PC-9 (cell line): ENCODE measurements at regions not wholly inside any gene's neighbourhood (a gene's known extent, or its start where the extent isn't known, plus 50 kb on each side); places are given as distances from the start of the nearest gene placed in this dataset.
"Not testable (repeated sequence)": the region's sequence is repeated elsewhere in the genome, so short reads cannot be mapped to it uniquely, and the experiment has no call there.

ENCODE experiments used
- BruUV-seq: library from RNA; stranded (reverse); fragments of 400-500 nt; replicated peaks from 2 replicates; lab custom pipeline; 2021; lab: Mats Ljungman, UMichigan
- CTCF ChIA-PET: fragments of 300-600 bp; sonication (Branson Sonifier 250); formaldehyde crosslinking; loops from one replicate; lab custom pipeline; 2022; ENCODE audit warnings: antibody characterized with exemption; lab: Charles Lee
- POLR2A ChIA-PET: fragments of 300-600 bp; sonication (Branson Sonifier 250); formaldehyde crosslinking; loops from one replicate; lab custom pipeline; 2022; ENCODE audit warnings: antibody characterized with exemption; ENCODE audit not compliant: unreplicated experiment; lab: Charles Lee
- DNase-seq, 2 experiments: peaks; one replicate each; pipeline versions ENCODE4 v3.0.0 to v3.0.0-alpha.2; 2015 to 2022; ENCODE audit warnings: mixed read lengths in 1 of 2
- H2AFZ ChIP-seq: fragments of 200-600 bp; sonication (generic); 2 replicates; pipeline ENCODE4 v1.8.1; 2017; ENCODE audit warnings: antibody characterized with exemption
- H3F3A ChIP-seq: fragments of 200-600 bp; sonication (generic); 2 replicates; pipeline ENCODE4 v1.8.1; 2017; ENCODE audit warnings: antibody characterized with exemption, mild to moderate bottlenecking, low read depth; ENCODE audit not compliant: insufficient read depth
- H3K27ac ChIP-seq: fragments of 200-600 bp; sonication (generic); 2 replicates; pipeline ENCODE4 v1.6.1; 2016; ENCODE audit warnings: mixed run types
- H3K27me3 ChIP-seq: fragments of 200-600 bp; sonication (generic); 2 replicates; pipeline ENCODE4 v1.6.1; 2016; ENCODE audit warnings: low read depth, mixed run types; ENCODE audit not compliant: insufficient read depth
- H3K36me3 ChIP-seq: fragments of 200-600 bp; sonication (generic); 2 replicates; pipeline ENCODE4 v1.6.1; 2016; ENCODE audit warnings: low read depth, mixed run types
- H3K4me1 ChIP-seq: fragments of 200-600 bp; sonication (generic); replicated peaks from 2 replicates; pipeline ENCODE4 v1.6.1; 2016; ENCODE audit warnings: mixed run types; ENCODE audit not compliant: insufficient read depth
- H3K4me2 ChIP-seq: fragments of 200-600 bp; sonication (generic); 2 replicates; pipeline ENCODE4 v1.6.1; 2017; ENCODE audit warnings: mixed run types
- H3K4me3 ChIP-seq: fragments of 200-600 bp; sonication (generic); 2 replicates; pipeline ENCODE4 v1.6.1; 2016; ENCODE audit warnings: mixed run types
- H3K79me2 ChIP-seq: fragments of 200-600 bp; sonication (generic); 2 replicates; pipeline ENCODE4 v1.6.1; 2017; ENCODE audit warnings: low read depth, mixed run types
- H3K9me2 ChIP-seq: fragments of 200-600 bp; sonication (generic); 2 replicates; pipeline ENCODE4 v1.8.1; 2017; ENCODE audit warnings: mild to moderate bottlenecking; ENCODE audit not compliant: insufficient read depth
- H3K9me3 ChIP-seq: fragments of 200-600 bp; sonication (generic); 2 replicates; pipeline ENCODE4 v1.8.1; 2016; ENCODE audit warnings: low read depth; ENCODE audit not compliant: insufficient read depth
- H4K20me1 ChIP-seq: fragments of 200-600 bp; sonication (generic); 2 replicates; pipeline ENCODE4 v1.8.1; 2017; ENCODE audit not compliant: insufficient read depth
- EZH2 ChIP-seq: fragments of 200-600 bp; sonication (generic); IDR thresholded peaks from 2 replicates; pipeline ENCODE4 v1.8.0; 2017; ENCODE audit warnings: antibody characterized with exemption, low read depth
- intact Hi-C: fragments of 100-400 bp; cut with micrococcal nuclease; formaldehyde crosslinking; loops from one replicate; pipeline ENCODE4 v1.10.0; 2022; ENCODE audit not compliant: unreplicated experiment
- TF ChIP-seq, protein P1 (sequence below): fragments of 200-600 bp; sonication (generic); conservative IDR thresholded peaks from 2 replicates; pipeline ENCODE4 v1.6.1; 2017; ENCODE audit warnings: mixed run types, antibody characterized with exemption, mild to moderate bottlenecking, moderate library complexity

DNA sequence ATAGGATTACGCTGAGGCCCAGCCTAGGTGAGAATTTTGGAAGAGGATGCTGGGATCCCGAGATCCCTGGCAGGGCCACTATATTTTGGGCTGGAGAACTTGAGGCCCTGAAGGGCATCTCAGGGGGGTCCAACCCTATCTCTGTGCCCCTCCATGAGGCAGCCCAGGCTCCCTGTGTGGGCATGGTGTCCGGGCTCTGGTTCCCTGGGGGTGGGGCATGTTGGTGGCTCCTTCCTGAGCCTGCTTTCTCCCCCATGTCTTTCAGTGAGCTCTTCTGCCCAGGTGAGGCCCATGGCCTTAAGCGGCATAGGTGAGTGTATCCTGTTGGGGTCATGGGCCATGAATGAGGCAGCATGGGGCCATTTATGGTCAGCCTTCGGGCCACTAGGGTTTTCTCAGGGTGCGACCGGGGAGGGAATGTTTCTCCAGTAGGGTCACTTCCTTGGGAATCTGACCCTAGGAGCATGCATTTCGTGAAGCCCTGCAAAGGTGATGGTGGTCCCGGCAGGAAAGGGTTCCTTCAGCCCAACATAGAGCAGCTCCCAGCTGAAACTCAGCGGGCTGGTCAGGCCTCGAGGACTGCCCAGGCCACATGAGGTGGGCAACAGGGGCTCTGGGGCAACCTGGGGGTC lies 191.3 kb downstream of the UBE3A start:
- ChIA-PET POLR2A (no interaction called here), CTCF (no interaction called here)
- H3F3A ChIP-seq = no peaks in the 10 kb centered on the region
- H3K27ac ChIP-seq = no peak overlapping the region
- no peaks in the 10 kb centered on the region for H3K36me3 ChIP-seq
- no peak overlapping the region for H2AFZ ChIP-seq
- no peaks in the 10 kb centered on the region for H3K4me1 ChIP-seq
- no peaks in the 10 kb centered on the region for H3K9me3 ChIP-seq
- TF ChIP-seq, protein P1, sequence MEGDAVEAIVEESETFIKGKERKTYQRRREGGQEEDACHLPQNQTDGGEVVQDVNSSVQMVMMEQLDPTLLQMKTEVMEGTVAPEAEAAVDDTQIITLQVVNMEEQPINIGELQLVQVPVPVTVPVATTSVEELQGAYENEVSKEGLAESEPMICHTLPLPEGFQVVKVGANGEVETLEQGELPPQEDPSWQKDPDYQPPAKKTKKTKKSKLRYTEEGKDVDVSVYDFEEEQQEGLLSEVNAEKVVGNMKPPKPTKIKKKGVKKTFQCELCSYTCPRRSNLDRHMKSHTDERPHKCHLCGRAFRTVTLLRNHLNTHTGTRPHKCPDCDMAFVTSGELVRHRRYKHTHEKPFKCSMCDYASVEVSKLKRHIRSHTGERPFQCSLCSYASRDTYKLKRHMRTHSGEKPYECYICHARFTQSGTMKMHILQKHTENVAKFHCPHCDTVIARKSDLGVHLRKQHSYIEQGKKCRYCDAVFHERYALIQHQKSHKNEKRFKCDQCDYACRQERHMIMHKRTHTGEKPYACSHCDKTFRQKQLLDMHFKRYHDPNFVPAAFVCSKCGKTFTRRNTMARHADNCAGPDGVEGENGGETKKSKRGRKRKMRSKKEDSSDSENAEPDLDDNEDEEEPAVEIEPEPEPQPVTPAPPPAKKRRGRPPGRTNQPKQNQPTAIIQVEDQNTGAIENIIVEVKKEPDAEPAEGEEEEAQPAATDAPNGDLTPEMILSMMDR = no peak
- no peak for TF ChIP-seq EZH2
- H3K27me3 ChIP-seq = no peaks in the 10 kb centered on the region
- DNase-seq = no peak
- intact Hi-C loops = no loop called here
- no peak overlapping the region for H3K4me3 ChIP-seq
- H4K20me1 ChIP-seq = no peaks in the 10 kb centered on the region
- H3K9me2 ChIP-seq = no peaks in the 10 kb centered on the region
- no peak overlapping the region for H3K4me2 ChIP-seq
- no peaks in the 10 kb centered on the region for H3K79me2 ChIP-seq
- BruUV-seq = no TSS peak

DNA sequence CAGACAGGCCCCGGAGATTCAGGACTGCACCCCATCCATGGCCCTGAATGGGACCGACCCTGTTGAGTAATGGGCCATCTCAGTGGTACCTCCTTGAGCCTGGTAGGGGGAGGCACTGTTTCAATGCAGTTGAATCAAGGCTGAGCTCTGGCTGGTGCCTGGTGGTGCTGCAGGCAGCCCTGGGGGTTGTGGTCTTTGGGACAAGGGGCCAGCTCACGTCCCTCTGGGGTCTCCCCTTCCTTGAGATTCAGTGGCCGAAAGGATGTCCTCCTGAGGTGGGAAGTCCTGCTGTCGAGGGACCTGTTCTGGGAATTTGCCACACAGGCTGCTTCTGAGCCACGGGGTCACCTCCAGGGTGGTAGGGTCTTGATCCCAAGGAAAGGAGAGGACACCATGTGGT lies 190.7 kb downstream of the UBE3A start:
- DNase-seq, H3K4me2 ChIP-seq, H3K4me1 ChIP-seq, H3K9me3 ChIP-seq, H3K27ac ChIP-seq, H3K4me3 ChIP-seq, intact Hi-C loops, H3K9me2 ChIP-seq, CTCF ChIA-PET, H3F3A ChIP-seq, H3K36me3 ChIP-seq, H3K27me3 ChIP-seq, H2AFZ ChIP-seq, BruUV-seq, H4K20me1 ChIP-seq, H3K79me2 ChIP-seq, POLR2A ChIA-PET: not testable (repeated sequence)

DNA sequence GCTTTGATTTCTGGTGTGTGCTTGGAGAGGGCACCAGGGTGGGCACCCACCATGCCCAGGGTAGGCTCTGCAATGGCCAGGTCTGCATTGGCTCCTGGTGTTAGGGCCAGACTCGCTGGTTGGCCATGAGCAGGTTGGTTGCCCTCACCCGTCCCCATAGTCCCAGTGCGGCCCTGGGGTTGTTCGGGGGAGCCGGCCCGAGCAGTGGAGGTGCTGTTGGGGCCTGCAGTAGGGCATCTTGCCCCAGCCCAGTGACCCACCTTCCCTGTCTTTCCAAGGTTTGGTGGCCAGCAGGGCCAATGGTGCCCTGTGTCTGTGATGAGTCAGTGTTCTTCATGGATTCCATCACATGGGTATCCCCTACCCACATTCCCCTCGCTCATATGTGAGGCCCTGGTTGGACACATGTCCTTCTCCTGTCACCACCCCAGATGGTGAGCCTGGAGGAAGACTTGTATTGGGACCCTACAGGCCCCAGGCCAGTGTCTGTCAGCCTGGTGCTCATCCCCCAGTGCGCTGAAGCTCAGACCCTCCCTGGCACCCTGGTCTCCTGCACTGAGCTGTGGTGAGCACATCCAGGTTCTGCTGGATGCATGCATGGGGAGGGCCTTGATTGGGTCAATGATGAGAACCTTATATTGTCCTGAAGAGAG lies 190.1 kb downstream of the UBE3A start:
- Histone ChIP-seq H2AFZ (no peak overlapping the region), H3K4me2 (no peak overlapping the region), H3K79me2 (no peaks in the 10 kb centered on the region), H3K4me1 (no peaks in the 10 kb centered on the region), H3K9me2 (no peaks in the 10 kb centered on the region), H3K4me3 (no peak overlapping the region), H3K9me3 (no peaks in the 10 kb centered on the region), H4K20me1 (no peaks in the 10 kb centered on the region), H3K27me3 (no peaks in the 10 kb centered on the region), H3K36me3 (no peaks in the 10 kb centered on the region), H3F3A (no peaks in the 10 kb centered on the region), H3K27ac (no peak overlapping the region)
- intact Hi-C loops = no loop called here
- no TSS peak for BruUV-seq
- ChIA-PET CTCF (no interaction called here), POLR2A (no interaction called here)
- no peak for TF ChIP-seq EZH2
- TF ChIP-seq, protein P1 = no peak
- no peak for DNase-seq
